Stomach (tissue), 4 donors: ENCODE measurements at regions not wholly inside any gene's neighbourhood (a gene's known extent, or its start where the extent isn't known, plus 50 kb on each side); places are given as distances from the start of the nearest gene placed in this dataset.

Experiments
- CTCF ChIP-seq, 7 experiments: fragments of 450-650 bp in 4 of 7; fragments of 200-600 bp in 3 of 7; sonication (generic) in 3 of 7; IDR thresholded peaks; one replicate each; pipeline ENCODE4 v1.5.1; 2016 to 2019; ENCODE audit warnings: antibody characterized with exemption in 7 of 7, control low read depth in 2 of 7, mild to moderate bottlenecking in 1 of 7
- EP300 ChIP-seq: sonication (generic); formaldehyde crosslinking; IDR thresholded peaks from one replicate; pipeline ENCODE4 v1.6.1; 2017; ENCODE audit warnings: antibody characterized with exemption
- POLR2A ChIP-seq, 4 donors: fragments of 450-650 bp; IDR thresholded peaks; one replicate each; pipeline ENCODE4 v1.6.1; 2016; ENCODE audit warnings: antibody characterized with exemption in 4 of 4, control low read depth in 2 of 4, mild to moderate bottlenecking in 1 of 4, moderate library complexity in 1 of 4
- POLR2AphosphoS5 ChIP-seq, 3 donors: sonication (generic); formaldehyde crosslinking; IDR thresholded peaks; one replicate each; pipeline ENCODE4 v1.6.1; 2016; ENCODE audit warnings: antibody characterized with exemption in 3 of 3

GRCh38 chr11:128290106-128290840, 297.1 kb downstream of the ETS1 start:
- TF ChIP-seq CTCF (IDR thresholded peaks at IDR 0.05) (peak in 5 of 7 experiments; percentile 77 to 84 (median 78)), POLR2A (IDR thresholded peaks at IDR 0.05) (no peak), EP300 (no peak), POLR2AphosphoS5 (IDR thresholded peaks at IDR 0.05) (peak; percentile 15 to 53 (median 38))
